Keratinocyte (primary cell): ENCODE measurements at regions not wholly inside any gene's neighbourhood (a gene's known extent, or its start where the extent isn't known, plus 50 kb on each side); places are given as distances from the start of the nearest gene placed in this dataset.

ENCODE experiments used
- DNase-seq: peaks from one replicate; pipeline ENCODE4 v3.0.0-alpha.2; 2011; ENCODE audit warnings: low read depth, missing footprints, low spot score
- FAIRE-seq: peaks from 2 replicates; lab custom pipeline; 2011; peaks lifted over from hg19 to GRCh38; lab: Jason Lieb, UNC
- H2AFZ ChIP-seq: 2 replicates; pipeline ENCODE4 v1.6.0; 2012; ENCODE audit warnings: low read length, control low read depth, inconsistent platforms; ENCODE audit not compliant: control insufficient read depth
- H3K27ac ChIP-seq: 2 replicates; pipeline ENCODE4 v1.5.1; 2011; ENCODE audit warnings: low read length; ENCODE audit not compliant: control insufficient read depth, insufficient read depth
- H3K27me3 ChIP-seq: 3 replicates; pipeline ENCODE4 v1.6.0; 2011; ENCODE audit warnings: low read length; ENCODE audit not compliant: control insufficient read depth, insufficient read depth; ENCODE audit errors: extremely low read depth
- H3K36me3 ChIP-seq, 2 experiments: 2 replicates in 1 of 2; 3 replicates in 1 of 2; pipeline ENCODE4 v1.5.1; 2011; ENCODE audit warnings: low read length in 2 of 2, mild to moderate bottlenecking in 1 of 2; ENCODE audit not compliant: control insufficient read depth in 2 of 2, insufficient read depth in 2 of 2; ENCODE audit errors: extremely low read depth in 1 of 2
- H3K4me1 ChIP-seq: 3 replicates; pipeline ENCODE4 v1.5.1; 2011; ENCODE audit warnings: low read length; ENCODE audit not compliant: control insufficient read depth, insufficient read depth; ENCODE audit errors: extremely low read depth
- H3K4me2 ChIP-seq: 3 replicates; pipeline ENCODE4 v1.6.0; 2011; ENCODE audit warnings: low read depth, low read length; ENCODE audit not compliant: control insufficient read depth, insufficient read depth; ENCODE audit errors: extremely low read depth
- H3K4me3 ChIP-seq, 3 experiments: fragments of 200-600 bp in 1 of 3; sonication (generic) in 1 of 3; 2 replicates in 2 of 3; 3 replicates in 1 of 3; pipeline ENCODE4 v1.5.1; 2011 to 2016; ENCODE audit warnings: low read length in 3 of 3, mild to moderate bottlenecking in 3 of 3, control low read depth in 2 of 3, inconsistent platforms in 1 of 3, low read depth in 1 of 3, mixed read lengths in 1 of 3, mixed run types in 1 of 3, moderate library complexity in 1 of 3; ENCODE audit not compliant: control insufficient read depth in 2 of 3, insufficient read depth in 2 of 3; ENCODE audit errors: extremely low read depth in 1 of 3
- H3K79me2 ChIP-seq: 2 replicates; pipeline ENCODE4 v1.6.0; 2012; ENCODE audit warnings: low read length; ENCODE audit not compliant: control insufficient read depth, insufficient read depth
- H3K9ac ChIP-seq: 3 replicates; pipeline ENCODE4 v1.6.0; 2011; ENCODE audit warnings: low read length; ENCODE audit not compliant: control insufficient read depth, insufficient read depth; ENCODE audit errors: extremely low read depth
- H3K9me1 ChIP-seq: 3 replicates; pipeline ENCODE4 v1.6.0; 2011; ENCODE audit warnings: low read length; ENCODE audit not compliant: control insufficient read depth, insufficient read depth; ENCODE audit errors: extremely low read depth
- H3K9me3 ChIP-seq: 2 replicates; pipeline ENCODE4 v1.5.1; 2012; ENCODE audit warnings: low read depth, low read length; ENCODE audit not compliant: control insufficient read depth
- H4K20me1 ChIP-seq: 3 replicates; pipeline ENCODE4 v1.6.0; 2011; ENCODE audit warnings: low read length; ENCODE audit not compliant: control insufficient read depth, insufficient read depth; ENCODE audit errors: extremely low read depth
- CTCF ChIP-seq, 3 experiments: IDR thresholded peaks in 1 of 3; conservative IDR thresholded peaks in 1 of 3; optimal IDR thresholded peaks in 1 of 3; 2 replicates in 2 of 3; 3 replicates in 1 of 3; pipeline versions ENCODE3 to v1.5.1; 2011; ENCODE audit warnings: low read length in 3 of 3, mild to moderate bottlenecking in 3 of 3, moderate library complexity in 2 of 3, control low read depth in 1 of 3, inconsistent platforms in 1 of 3; ENCODE audit not compliant: insufficient read depth in 2 of 3; ENCODE audit errors: extremely low read depth in 1 of 3
- EZH2 ChIP-seq: IDR thresholded peaks from one replicate; pipeline ENCODE4 v1.6.1; 2012; ENCODE audit warnings: inconsistent platforms, mild to moderate bottlenecking, low read length, moderate library complexity
- dilution Hi-C: fragments of 300-500 bp; cut with MboI; formaldehyde crosslinking; loops from one replicate; pipeline ENCODE4 v1.7.0; 2020; ENCODE audit warnings: low sequenced_read_pairs; ENCODE audit not compliant: extremely low pct_ligation_motif_present

- Histone ChIP-seq H3K9me1 (no peaks in the 10 kb centered on the region), H2AFZ (no peak overlapping the region), H3K4me2 (no peak overlapping the region), H3K9me3 (no peaks in the 10 kb centered on the region), H3K4me3 (no peak overlapping the region), H3K9ac (no peak overlapping the region), H3K27ac (no peak overlapping the region), H3K36me3 (no peaks in the 10 kb centered on the region), H4K20me1 (no peaks in the 10 kb centered on the region), H3K27me3 (no peaks in the 10 kb centered on the region), H3K79me2 (no peaks in the 10 kb centered on the region), H3K4me1 (no peaks in the 10 kb centered on the region)
- dilution Hi-C loops, result no loop called here
- no peak for FAIRE-seq
- TF ChIP-seq CTCF (optimal IDR thresholded peaks at IDR 0.05 in 1 of 3, IDR thresholded peaks at IDR 0.05 in 1 of 3, conservative IDR thresholded peaks at IDR 0.05 in 1 of 3; ENCODE audit: extremely low read depth in 1 of 3, insufficient read depth in 2 of 3, low read length in 3 of 3) (no peak), EZH2 (no peak)
- DNase-seq, result no peak
These were observed 867.4 kb downstream of the KCNT2 start for GRCh38 chr1:195740862-195741261.

GRCh38 chr1:195738966-195739650, 869.1 kb downstream of the KCNT2 start:
- no peaks in the 10 kb centered on the region for H3K9me1 ChIP-seq
- dilution Hi-C loops, result no loop called here
- no peak overlapping the region for H2AFZ ChIP-seq
- no peaks in the 10 kb centered on the region for H3K36me3 ChIP-seq
- no peaks in the 10 kb centered on the region for H4K20me1 ChIP-seq
- no peak for TF ChIP-seq CTCF (optimal IDR thresholded peaks at IDR 0.05 in 1 of 3, IDR thresholded peaks at IDR 0.05 in 1 of 3, conservative IDR thresholded peaks at IDR 0.05 in 1 of 3; ENCODE audit: extremely low read depth in 1 of 3, insufficient read depth in 2 of 3, low read length in 3 of 3)
- TF ChIP-seq EZH2, result no peak
- no peaks in the 10 kb centered on the region for H3K27me3 ChIP-seq
- no peaks in the 10 kb centered on the region for H3K9me3 ChIP-seq
- H3K4me3 ChIP-seq, result no peak overlapping the region
- no peak overlapping the region for H3K27ac ChIP-seq
- FAIRE-seq (no peak), DNase-seq (no peak)
- no peak overlapping the region for H3K9ac ChIP-seq
- H3K4me1 ChIP-seq, result no peaks in the 10 kb centered on the region
- H3K79me2 ChIP-seq, result no peaks in the 10 kb centered on the region
- H3K4me2 ChIP-seq, result no peak overlapping the region
